ENCODE measurements at regions not wholly inside any gene's neighbourhood (a gene's known extent, or its start where the extent isn't known, plus 50 kb on each side); places are given as distances from the start of the nearest gene placed in this dataset.
"Not testable (repeated sequence)": the region's sequence is repeated elsewhere in the genome, so short reads cannot be mapped to it uniquely, and the experiment has no call there.

GRCh38 chr2:180828756-180829155 lies 151.6 kb upstream of the UBE2E3 start:
- H3K27ac Mint-ChIP-seq (ENCODE audit: unreplicated experiment), result no peak overlapping the region
- FAIRE-seq (no peak), DNase-seq (ENCODE audit: low read depth) (no peak)
- no peaks in the 10 kb centered on the region for H3K9me3 Mint-ChIP-seq (ENCODE audit: unreplicated experiment)
- H3K4me3 ChIP-seq (ENCODE audit: insufficient read depth, low read depth, low read length), result no peak overlapping the region
- no peak overlapping the region for H3K9ac ChIP-seq (ENCODE audit: low read length)
- no peaks in the 10 kb centered on the region for H4K20me1 ChIP-seq (ENCODE audit: insufficient read depth, low read length)
- no peaks in the 10 kb centered on the region for H3K36me3 ChIP-seq (ENCODE audit: insufficient read depth, low read length)
- no peak overlapping the region for H2AFZ ChIP-seq (ENCODE audit: low read depth, low read length)
- H3K79me2 ChIP-seq (ENCODE audit: insufficient read depth, low read length), result no peaks in the 10 kb centered on the region
- no peak overlapping the region for H3K4me2 ChIP-seq (ENCODE audit: low read length)
- no peak overlapping the region for H3K4me3 Mint-ChIP-seq (ENCODE audit: unreplicated experiment)
- H3K27me3 Mint-ChIP-seq (ENCODE audit: low read depth, unreplicated experiment), result no peaks in the 10 kb centered on the region
- peaks cover 18% of the 10 kb centered on the region for H3K4me1 Mint-ChIP-seq (ENCODE audit: low read depth, unreplicated experiment)
- peaks cover 2% of the 10 kb centered on the region for H3K4me1 ChIP-seq (ENCODE audit: insufficient read depth, low read length)
- no peaks in the 10 kb centered on the region for H3K27me3 ChIP-seq (ENCODE audit: insufficient read depth, low read length)
- H3K9me3 ChIP-seq (ENCODE audit: insufficient read depth, low read depth, low read length), result no peaks in the 10 kb centered on the region
- H3K27ac ChIP-seq (ENCODE audit: low read depth, low read length), result no peak overlapping the region
- H3K36me3 Mint-ChIP-seq (ENCODE audit: low read depth, unreplicated experiment), result no peaks in the 10 kb centered on the region
- TF ChIP-seq EZH2 (IDR thresholded peaks at IDR 0.05; ENCODE audit: insufficient read depth, low read length), result no peak
- TF ChIP-seq, protein P1, sequence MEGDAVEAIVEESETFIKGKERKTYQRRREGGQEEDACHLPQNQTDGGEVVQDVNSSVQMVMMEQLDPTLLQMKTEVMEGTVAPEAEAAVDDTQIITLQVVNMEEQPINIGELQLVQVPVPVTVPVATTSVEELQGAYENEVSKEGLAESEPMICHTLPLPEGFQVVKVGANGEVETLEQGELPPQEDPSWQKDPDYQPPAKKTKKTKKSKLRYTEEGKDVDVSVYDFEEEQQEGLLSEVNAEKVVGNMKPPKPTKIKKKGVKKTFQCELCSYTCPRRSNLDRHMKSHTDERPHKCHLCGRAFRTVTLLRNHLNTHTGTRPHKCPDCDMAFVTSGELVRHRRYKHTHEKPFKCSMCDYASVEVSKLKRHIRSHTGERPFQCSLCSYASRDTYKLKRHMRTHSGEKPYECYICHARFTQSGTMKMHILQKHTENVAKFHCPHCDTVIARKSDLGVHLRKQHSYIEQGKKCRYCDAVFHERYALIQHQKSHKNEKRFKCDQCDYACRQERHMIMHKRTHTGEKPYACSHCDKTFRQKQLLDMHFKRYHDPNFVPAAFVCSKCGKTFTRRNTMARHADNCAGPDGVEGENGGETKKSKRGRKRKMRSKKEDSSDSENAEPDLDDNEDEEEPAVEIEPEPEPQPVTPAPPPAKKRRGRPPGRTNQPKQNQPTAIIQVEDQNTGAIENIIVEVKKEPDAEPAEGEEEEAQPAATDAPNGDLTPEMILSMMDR (IDR thresholded peaks at IDR 0.05; ENCODE audit: insufficient read depth, low read depth, low read length), result no peak

DNA sequence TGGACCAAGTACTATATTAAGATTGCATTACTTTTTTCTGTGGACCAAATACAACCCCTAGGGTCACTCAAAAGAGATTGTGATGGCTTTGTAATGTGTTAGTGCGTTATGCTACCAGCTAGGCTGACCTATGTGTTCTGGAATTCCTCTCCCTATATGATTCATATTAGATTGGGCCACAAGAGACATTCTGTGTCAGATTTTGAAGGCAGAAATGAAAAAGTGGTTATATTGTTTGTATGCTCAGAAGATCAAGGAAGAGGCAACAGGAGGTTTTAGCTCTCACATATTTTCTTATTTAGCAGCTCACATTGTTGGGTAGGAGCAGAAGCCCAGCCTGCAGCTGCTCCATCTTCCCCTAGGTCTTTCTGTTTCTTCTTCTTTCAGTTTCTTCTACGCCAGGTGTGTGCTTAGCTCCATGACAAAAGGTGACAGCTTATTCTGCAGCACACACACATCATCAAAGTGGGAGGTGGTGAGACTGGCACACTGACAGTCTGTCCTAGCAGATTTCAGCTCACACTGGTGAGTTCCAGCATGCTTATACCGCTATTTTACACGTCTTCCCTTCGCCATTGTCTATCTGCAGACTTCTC lies 156.8 kb upstream of the UBE2E3 start:
- no peak overlapping the region for H3K27ac ChIP-seq (ENCODE audit: low read depth, low read length)
- no peaks in the 10 kb centered on the region for H3K79me2 ChIP-seq (ENCODE audit: insufficient read depth, low read length)
- FAIRE-seq (no peak), DNase-seq (ENCODE audit: low read depth) (peak; percentile 67)
- H3K27me3 Mint-ChIP-seq (ENCODE audit: low read depth, unreplicated experiment), result no peaks in the 10 kb centered on the region
- no peaks in the 10 kb centered on the region for H3K9me3 Mint-ChIP-seq (ENCODE audit: unreplicated experiment)
- no peaks in the 10 kb centered on the region for H3K9me3 ChIP-seq (ENCODE audit: insufficient read depth, low read depth, low read length)
- no peak overlapping the region for H3K4me3 Mint-ChIP-seq (ENCODE audit: unreplicated experiment)
- H4K20me1 ChIP-seq (ENCODE audit: insufficient read depth, low read length), result no peaks in the 10 kb centered on the region
- peaks cover 13% of the 10 kb centered on the region for H3K4me1 Mint-ChIP-seq (ENCODE audit: low read depth, unreplicated experiment)
- no peak overlapping the region for H2AFZ ChIP-seq (ENCODE audit: low read depth, low read length)
- H3K36me3 Mint-ChIP-seq (ENCODE audit: low read depth, unreplicated experiment), result no peaks in the 10 kb centered on the region
- no peak overlapping the region for H3K4me3 ChIP-seq (ENCODE audit: insufficient read depth, low read depth, low read length)
- H3K4me2 ChIP-seq (ENCODE audit: low read length), result peak overlapping the region; percentile 50
- H3K27ac Mint-ChIP-seq (ENCODE audit: unreplicated experiment), result no peak overlapping the region
- no peak overlapping the region for H3K9ac ChIP-seq (ENCODE audit: low read length)
- no peak for TF ChIP-seq EZH2 (IDR thresholded peaks at IDR 0.05; ENCODE audit: insufficient read depth, low read length)
- TF ChIP-seq, protein P1 (IDR thresholded peaks at IDR 0.05; ENCODE audit: insufficient read depth, low read depth, low read length), result no peak
- peaks cover 5% of the 10 kb centered on the region for H3K4me1 ChIP-seq (ENCODE audit: insufficient read depth, low read length)
- H3K27me3 ChIP-seq (ENCODE audit: insufficient read depth, low read length), result no peaks in the 10 kb centered on the region
- H3K36me3 ChIP-seq (ENCODE audit: insufficient read depth, low read length), result no peaks in the 10 kb centered on the region

DNA sequence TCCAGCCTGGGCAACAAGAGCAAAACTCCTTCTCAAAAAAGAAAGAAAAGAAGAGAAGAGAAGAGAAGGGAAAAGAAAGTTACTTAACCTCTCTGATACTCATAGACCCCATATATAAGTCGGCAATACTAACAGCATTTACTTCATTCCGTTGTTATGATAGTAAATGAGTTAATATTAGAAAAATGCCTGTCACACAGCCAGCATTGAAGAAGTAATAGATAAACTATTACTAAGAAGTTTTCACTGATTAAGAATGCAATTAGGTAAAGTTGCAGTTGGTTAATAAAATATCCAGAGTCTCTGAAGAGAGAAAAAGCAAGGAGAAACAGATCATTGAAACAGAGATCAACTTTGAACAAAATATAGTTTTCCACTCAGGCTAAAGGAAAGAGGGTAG lies 161.3 kb upstream of the UBE2E3 start:
- no peaks in the 10 kb centered on the region for H3K27me3 Mint-ChIP-seq (ENCODE audit: low read depth, unreplicated experiment)
- peaks cover 6% of the 10 kb centered on the region for H3K9me3 Mint-ChIP-seq (ENCODE audit: unreplicated experiment)
- Histone ChIP-seq H3K9me3 (ENCODE audit: insufficient read depth, low read depth, low read length) (no peaks in the 10 kb centered on the region), H3K27me3 (ENCODE audit: insufficient read depth, low read length) (no peaks in the 10 kb centered on the region), H3K27ac (ENCODE audit: low read depth, low read length) (no peak overlapping the region), H3K36me3 (ENCODE audit: insufficient read depth, low read length) (no peaks in the 10 kb centered on the region), H3K4me2 (ENCODE audit: low read length) (no peak overlapping the region), H2AFZ (ENCODE audit: low read depth, low read length) (no peak overlapping the region), H3K79me2 (ENCODE audit: insufficient read depth, low read length) (no peaks in the 10 kb centered on the region), H4K20me1 (ENCODE audit: insufficient read depth, low read length) (no peaks in the 10 kb centered on the region), H3K9ac (ENCODE audit: low read length) (no peak overlapping the region), H3K4me3 (ENCODE audit: insufficient read depth, low read depth, low read length) (no peak overlapping the region), H3K4me1 (ENCODE audit: insufficient read depth, low read length) (peaks cover 5% of the 10 kb centered on the region)
- no peak overlapping the region for H3K27ac Mint-ChIP-seq (ENCODE audit: unreplicated experiment)
- H3K4me3 Mint-ChIP-seq (ENCODE audit: unreplicated experiment), result no peak overlapping the region
- H3K36me3 Mint-ChIP-seq (ENCODE audit: low read depth, unreplicated experiment), result no peaks in the 10 kb centered on the region
- H3K4me1 Mint-ChIP-seq (ENCODE audit: low read depth, unreplicated experiment), result peaks cover 10% of the 10 kb centered on the region
- no peak for DNase-seq (ENCODE audit: low read depth)
- TF ChIP-seq, protein P1 (IDR thresholded peaks at IDR 0.05; ENCODE audit: insufficient read depth, low read depth, low read length), result no peak
- no peak for TF ChIP-seq EZH2 (IDR thresholded peaks at IDR 0.05; ENCODE audit: insufficient read depth, low read length)
- FAIRE-seq, result no peak

DNA sequence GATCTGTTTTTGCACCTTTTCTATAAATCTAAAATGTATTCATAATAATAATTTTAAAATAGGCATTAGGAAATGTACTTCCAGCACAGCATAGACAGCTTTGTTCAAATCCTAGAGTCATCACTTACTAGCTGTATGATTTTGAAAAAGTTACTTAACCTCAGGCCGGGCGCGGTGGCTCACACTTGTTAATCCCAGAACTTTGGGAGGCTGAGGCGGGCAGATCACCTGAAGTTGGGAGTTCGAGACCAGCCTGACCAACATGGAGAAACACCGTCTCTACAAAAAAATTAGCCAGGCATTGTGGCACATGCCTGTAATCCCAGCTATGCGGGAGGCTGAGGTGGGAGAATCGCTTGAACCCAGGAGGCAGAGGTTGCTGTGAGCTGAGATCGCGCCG lies 161.7 kb upstream of the UBE2E3 start:
- not testable (repeated sequence) for H3K36me3 ChIP-seq (ENCODE audit: insufficient read depth, low read length); H3K36me3 Mint-ChIP-seq (ENCODE audit: low read depth, unreplicated experiment); H4K20me1 ChIP-seq (ENCODE audit: insufficient read depth, low read length); H3K27me3 Mint-ChIP-seq (ENCODE audit: low read depth, unreplicated experiment); H3K27ac Mint-ChIP-seq (ENCODE audit: unreplicated experiment); H3K9me3 ChIP-seq (ENCODE audit: insufficient read depth, low read depth, low read length); H3K4me3 ChIP-seq (ENCODE audit: insufficient read depth, low read depth, low read length); H3K9me3 Mint-ChIP-seq (ENCODE audit: unreplicated experiment); H3K79me2 ChIP-seq (ENCODE audit: insufficient read depth, low read length); H3K27ac ChIP-seq (ENCODE audit: low read depth, low read length); H2AFZ ChIP-seq (ENCODE audit: low read depth, low read length); H3K4me1 Mint-ChIP-seq (ENCODE audit: low read depth, unreplicated experiment); H3K4me3 Mint-ChIP-seq (ENCODE audit: unreplicated experiment); FAIRE-seq; H3K27me3 ChIP-seq (ENCODE audit: insufficient read depth, low read length); H3K4me2 ChIP-seq (ENCODE audit: low read length); DNase-seq (ENCODE audit: low read depth); H3K4me1 ChIP-seq (ENCODE audit: insufficient read depth, low read length); H3K9ac ChIP-seq (ENCODE audit: low read length)

Data from astrocyte (in vitro differentiated cells and primary cell).